Neural progenitor cell (in vitro differentiated cells): ENCODE measurements at regions not wholly inside any gene's neighbourhood (a gene's known extent, or its start where the extent isn't known, plus 50 kb on each side); places are given as distances from the start of the nearest gene placed in this dataset.

Experiments used
- EZH2phosphoT487 ChIP-seq: fragments of 200-600 bp; sonication (generic); IDR thresholded peaks from 2 replicates; pipeline ENCODE4 v1.6.1; 2017; ENCODE audit warnings: antibody characterized with exemption
- TF ChIP-seq, protein P1 (sequence below): fragments of 200-600 bp; sonication (generic); IDR thresholded peaks from 2 replicates; pipeline ENCODE4 v1.5.1; 2017; ENCODE audit warnings: antibody characterized with exemption, mild to moderate bottlenecking

- TF ChIP-seq, protein P1, sequence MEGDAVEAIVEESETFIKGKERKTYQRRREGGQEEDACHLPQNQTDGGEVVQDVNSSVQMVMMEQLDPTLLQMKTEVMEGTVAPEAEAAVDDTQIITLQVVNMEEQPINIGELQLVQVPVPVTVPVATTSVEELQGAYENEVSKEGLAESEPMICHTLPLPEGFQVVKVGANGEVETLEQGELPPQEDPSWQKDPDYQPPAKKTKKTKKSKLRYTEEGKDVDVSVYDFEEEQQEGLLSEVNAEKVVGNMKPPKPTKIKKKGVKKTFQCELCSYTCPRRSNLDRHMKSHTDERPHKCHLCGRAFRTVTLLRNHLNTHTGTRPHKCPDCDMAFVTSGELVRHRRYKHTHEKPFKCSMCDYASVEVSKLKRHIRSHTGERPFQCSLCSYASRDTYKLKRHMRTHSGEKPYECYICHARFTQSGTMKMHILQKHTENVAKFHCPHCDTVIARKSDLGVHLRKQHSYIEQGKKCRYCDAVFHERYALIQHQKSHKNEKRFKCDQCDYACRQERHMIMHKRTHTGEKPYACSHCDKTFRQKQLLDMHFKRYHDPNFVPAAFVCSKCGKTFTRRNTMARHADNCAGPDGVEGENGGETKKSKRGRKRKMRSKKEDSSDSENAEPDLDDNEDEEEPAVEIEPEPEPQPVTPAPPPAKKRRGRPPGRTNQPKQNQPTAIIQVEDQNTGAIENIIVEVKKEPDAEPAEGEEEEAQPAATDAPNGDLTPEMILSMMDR = no peak
- no peak for TF ChIP-seq EZH2phosphoT487
Observed at GRCh38 chr3:193845144-193845543, 252.1 kb downstream of the OPA1 start.
